ENCODE measurements at regions not wholly inside any gene's neighbourhood (a gene's known extent, or its start where the extent isn't known, plus 50 kb on each side); places are given as distances from the start of the nearest gene placed in this dataset.
"Not testable (repeated sequence)": the region's sequence is repeated elsewhere in the genome, so short reads cannot be mapped to it uniquely, and the experiment has no call there.

DNA sequence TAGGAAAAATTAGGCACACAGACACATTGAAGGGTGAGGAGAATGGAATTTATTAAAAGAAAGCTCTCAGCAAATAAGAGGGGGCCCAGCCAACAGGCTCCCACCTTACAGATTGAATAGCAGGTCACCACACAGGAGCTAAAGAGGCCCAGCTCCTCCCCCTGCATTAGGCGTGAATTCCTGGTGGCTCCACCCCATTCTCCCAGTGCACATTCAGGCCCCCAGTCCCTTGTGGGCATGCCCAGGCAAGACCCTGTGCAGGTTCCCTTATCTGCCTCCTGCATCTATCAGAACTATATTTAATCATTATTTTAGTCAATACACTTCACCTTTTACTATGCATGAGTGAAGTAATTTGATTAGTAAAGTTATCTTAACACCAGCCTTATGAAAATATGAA is 856.3 kb upstream of the NDST4 start:
- DNase-seq (ENCODE audit: low spot score): no peak
- TF ChIP-seq, protein P1, sequence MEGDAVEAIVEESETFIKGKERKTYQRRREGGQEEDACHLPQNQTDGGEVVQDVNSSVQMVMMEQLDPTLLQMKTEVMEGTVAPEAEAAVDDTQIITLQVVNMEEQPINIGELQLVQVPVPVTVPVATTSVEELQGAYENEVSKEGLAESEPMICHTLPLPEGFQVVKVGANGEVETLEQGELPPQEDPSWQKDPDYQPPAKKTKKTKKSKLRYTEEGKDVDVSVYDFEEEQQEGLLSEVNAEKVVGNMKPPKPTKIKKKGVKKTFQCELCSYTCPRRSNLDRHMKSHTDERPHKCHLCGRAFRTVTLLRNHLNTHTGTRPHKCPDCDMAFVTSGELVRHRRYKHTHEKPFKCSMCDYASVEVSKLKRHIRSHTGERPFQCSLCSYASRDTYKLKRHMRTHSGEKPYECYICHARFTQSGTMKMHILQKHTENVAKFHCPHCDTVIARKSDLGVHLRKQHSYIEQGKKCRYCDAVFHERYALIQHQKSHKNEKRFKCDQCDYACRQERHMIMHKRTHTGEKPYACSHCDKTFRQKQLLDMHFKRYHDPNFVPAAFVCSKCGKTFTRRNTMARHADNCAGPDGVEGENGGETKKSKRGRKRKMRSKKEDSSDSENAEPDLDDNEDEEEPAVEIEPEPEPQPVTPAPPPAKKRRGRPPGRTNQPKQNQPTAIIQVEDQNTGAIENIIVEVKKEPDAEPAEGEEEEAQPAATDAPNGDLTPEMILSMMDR (IDR thresholded peaks at IDR 0.05; ENCODE audit: borderline replicate concordance, control extremely low read depth, extremely low read depth, insufficient read depth, missing control alignments): no peak
- in situ Hi-C loops (cut with MboI; ENCODE audit: low sequenced_read_pairs, unreplicated experiment): no loop called here

DNA sequence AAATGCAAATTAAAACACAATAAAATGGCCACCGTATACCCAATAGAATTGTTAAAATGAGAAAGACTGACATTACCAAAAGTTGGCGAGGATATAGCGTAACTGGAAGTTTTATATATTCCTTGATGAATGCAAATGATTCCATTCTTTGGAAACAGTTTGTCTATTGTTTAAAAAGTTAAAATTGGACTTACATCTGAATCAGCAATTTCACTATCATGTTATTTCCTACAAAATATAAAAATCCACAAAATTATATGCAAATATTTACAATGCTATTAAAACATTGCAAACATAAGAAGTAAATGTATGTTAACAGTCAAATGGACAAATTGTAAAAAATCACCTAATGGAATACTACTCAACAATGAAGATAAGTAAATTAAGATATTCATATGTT is 852.2 kb upstream of the NDST4 start:
- TF ChIP-seq, protein P1 (IDR thresholded peaks at IDR 0.05; ENCODE audit: borderline replicate concordance, control extremely low read depth, extremely low read depth, insufficient read depth, missing control alignments): no peak
- in situ Hi-C loops (cut with MboI; ENCODE audit: low sequenced_read_pairs, unreplicated experiment): no loop called here
- no peak for DNase-seq (ENCODE audit: low spot score)

DNA sequence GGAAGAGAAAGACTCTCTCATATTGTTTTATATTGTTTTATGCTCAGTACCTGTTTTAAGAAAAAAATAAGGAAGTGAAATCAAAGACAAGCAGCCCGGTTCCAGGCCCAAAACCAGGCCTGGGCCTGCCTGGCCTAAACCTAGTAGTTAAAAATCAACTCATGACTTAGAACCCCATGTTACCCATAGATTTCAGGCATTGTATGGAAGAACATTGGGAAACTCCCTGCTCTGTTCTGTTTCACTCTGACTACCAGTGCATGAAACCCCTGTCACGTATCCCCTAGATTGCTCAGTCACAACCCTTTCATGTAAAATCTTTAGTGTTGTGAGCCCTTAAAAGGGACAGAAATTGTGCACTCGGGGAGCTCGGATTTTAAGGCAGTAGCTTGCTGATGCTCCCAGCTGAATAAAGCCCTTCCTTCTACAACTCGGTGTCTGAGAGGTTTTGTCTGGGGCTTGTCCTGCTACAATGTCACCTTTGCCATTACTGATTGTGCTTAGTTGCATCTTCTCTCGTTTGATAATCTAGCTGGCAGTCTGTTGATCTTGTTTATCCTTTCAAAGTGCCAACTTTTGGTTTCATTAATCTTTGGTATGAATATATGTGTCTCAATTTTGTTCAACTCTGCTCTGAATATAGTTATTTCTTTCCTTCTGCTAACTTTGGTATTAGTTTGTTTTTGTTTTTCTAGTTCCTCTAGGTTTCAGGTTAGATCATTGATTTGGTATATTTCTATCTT is 842.8 kb upstream of the NDST4 start:
- not testable (repeated sequence) for DNase-seq (ENCODE audit: low spot score)

DNA sequence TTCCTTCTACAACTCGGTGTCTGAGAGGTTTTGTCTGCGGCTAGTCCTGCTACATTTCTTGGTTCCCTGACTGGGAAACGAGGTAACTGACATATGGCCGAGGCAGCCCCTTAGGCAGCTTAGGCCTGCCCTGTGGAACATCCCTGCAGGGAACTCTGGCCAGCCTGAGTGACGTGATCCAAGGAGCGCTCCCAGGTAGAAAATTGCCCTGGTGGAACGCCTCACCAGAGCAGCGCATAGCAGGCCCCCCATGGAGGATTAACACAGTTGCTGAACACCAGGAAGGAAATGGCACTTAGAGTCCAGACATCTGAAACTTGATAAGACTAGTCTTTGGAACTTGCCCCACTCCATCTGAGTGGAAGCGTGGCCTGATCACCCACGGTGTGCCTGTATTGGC is 837.4 kb upstream of the NDST4 start:
- TF ChIP-seq, protein P1 (IDR thresholded peaks at IDR 0.05; ENCODE audit: borderline replicate concordance, control extremely low read depth, extremely low read depth, insufficient read depth, missing control alignments): no peak
- no peak for DNase-seq (ENCODE audit: low spot score)
- in situ Hi-C loops (cut with MboI; ENCODE audit: low sequenced_read_pairs, unreplicated experiment): no loop called here

More for the DNA sequence above, 842.8 kb upstream of the NDST4 start:
- in situ Hi-C loops (cut with MboI; ENCODE audit: low sequenced_read_pairs, unreplicated experiment): not testable (repeated sequence)

DNA sequence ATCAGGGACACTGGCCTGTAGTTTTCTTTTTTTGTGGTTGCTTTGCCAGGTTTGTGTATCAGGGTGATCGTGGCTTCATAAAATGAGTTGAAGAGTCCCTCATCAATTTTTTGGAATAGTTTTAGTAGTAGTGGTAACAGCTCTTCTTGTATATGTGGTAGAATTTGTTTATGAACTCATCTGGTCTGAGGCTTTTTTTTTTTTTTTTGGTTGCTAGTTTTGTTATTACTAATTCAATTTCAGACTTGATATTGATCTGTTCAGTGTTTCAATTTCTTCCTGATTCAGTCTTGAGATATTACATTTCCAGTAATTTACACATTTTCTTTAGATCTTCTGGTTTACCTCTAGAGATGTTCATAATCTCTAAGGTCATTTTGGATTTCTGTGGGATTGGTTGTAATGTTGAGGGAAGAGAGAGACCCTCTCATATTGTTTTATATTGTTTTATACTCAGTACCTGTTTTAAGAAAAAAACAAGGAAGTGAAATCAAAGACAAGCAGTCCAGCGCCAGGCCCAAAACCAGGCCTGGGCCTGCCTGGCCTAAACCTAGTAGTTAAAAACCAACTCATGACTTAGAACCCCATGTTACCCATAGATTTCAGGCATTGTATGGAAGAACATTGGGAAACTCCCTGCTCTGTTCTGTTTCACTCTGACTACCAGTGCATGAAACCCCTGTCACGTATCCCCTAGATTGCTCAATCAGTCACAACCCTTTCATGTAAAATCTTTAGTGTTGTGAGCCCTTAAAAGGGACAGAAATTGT is 836.7 kb upstream of the NDST4 start:
- DNase-seq (ENCODE audit: low spot score): peak; percentile 2
- in situ Hi-C loops (cut with MboI; ENCODE audit: low sequenced_read_pairs, unreplicated experiment): not testable (repeated sequence)

DNA sequence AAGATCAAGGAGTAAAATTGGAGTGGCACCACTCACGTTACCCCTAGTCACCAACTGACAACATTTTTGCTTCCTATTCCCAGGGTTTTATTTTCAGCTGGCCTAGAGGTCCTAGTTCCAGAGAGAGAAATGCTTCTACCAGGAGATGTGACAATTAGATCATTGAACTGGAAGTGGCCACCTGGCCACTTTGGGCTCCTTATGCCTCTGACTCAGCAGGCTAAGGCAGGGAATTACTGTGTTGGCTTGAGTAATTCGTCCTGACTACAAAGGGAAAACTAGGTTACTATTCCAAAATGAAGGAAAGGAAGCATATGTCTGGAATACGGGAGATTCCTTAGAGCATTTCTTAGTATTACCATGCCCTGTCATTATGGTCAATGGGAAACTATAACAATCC is 831.6 kb upstream of the NDST4 start:
- in situ Hi-C loops (cut with MboI; ENCODE audit: low sequenced_read_pairs, unreplicated experiment): no loop called here
- TF ChIP-seq, protein P1 (IDR thresholded peaks at IDR 0.05; ENCODE audit: borderline replicate concordance, control extremely low read depth, extremely low read depth, insufficient read depth, missing control alignments): no peak
- DNase-seq (ENCODE audit: low spot score): no peak

DNA sequence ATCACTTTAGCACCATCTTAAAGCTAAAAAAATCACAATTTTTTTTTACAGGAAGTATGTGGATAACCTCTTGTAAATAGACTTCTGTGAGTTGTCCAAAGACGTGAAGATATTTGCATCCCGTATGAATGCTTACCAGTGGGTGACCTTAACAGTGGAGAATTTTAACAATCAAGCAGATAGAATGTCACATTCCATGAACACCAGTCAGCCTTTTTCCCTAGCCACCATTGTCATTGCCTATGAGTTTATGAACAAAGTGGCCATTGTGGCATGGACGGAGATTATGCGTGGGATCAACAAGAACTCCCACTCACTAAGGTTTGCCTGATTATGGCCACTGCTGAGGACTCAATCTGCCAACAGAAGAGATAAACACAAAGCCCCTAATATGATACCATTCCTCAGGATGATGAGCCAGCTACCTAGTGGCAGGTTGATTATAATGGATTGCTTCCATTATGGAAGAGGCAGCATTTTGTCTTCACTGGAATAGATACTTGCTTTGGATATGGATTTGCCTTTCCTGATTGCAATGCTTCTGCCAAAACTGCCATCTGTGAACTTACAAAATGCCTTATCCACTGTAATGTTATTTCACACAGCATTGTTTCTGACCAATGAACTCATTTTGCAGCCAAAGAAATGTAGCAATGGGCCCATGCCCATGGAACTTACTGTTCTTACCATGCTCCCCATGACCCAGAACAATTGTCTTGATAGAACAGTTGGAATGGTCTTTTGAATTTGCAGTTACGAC is 830.9 kb upstream of the NDST4 start:
- in situ Hi-C loops (cut with MboI; ENCODE audit: low sequenced_read_pairs, unreplicated experiment): no loop called here
- DNase-seq (ENCODE audit: low spot score): no peak

More for the DNA sequence above, 830.9 kb upstream of the NDST4 start:
- TF ChIP-seq, protein P1 (IDR thresholded peaks at IDR 0.05; ENCODE audit: borderline replicate concordance, control extremely low read depth, extremely low read depth, insufficient read depth, missing control alignments): no peak
